GM21737 (cell line): ENCODE measurements at regions not wholly inside any gene's neighbourhood (a gene's known extent, or its start where the extent isn't known, plus 50 kb on each side); places are given as distances from the start of the nearest gene placed in this dataset.

ENCODE experiments used
- ATAC-seq: cut with Tn5 transposase; IDR thresholded peaks from one replicate; pipeline ENCODE4 v1.9.1; 2021; ENCODE audit warnings: mild to moderate bottlenecking, moderate library complexity; ENCODE audit not compliant: unreplicated experiment

GRCh38 chr9:129368444-129368978 is 190.4 kb upstream of the IER5L start:
- no peak for ATAC-seq

GRCh38 chr9:129367287-129367686 is 189.2 kb upstream of the IER5L start:
- no peak for ATAC-seq

GRCh38 chr9:129365196-129365595 is 187.1 kb upstream of the IER5L start:
- no peak for ATAC-seq

- no peak for ATAC-seq
Observed at GRCh38 chr9:129363216-129363873, 185.3 kb upstream of the IER5L start.

GRCh38 chr9:129362287-129363000 is 184.4 kb upstream of the IER5L start:
- no peak for ATAC-seq

- ATAC-seq, result no peak
Observed at GRCh38 chr9:129361196-129361595, 183.1 kb upstream of the IER5L start.

- ATAC-seq, result no peak
Observed at GRCh38 chr9:129359916-129360536, 182.0 kb upstream of the IER5L start.

- ATAC-seq, result no peak
Observed at GRCh38 chr9:129359162-129359811, 181.2 kb upstream of the IER5L start.

GRCh38 chr9:129358621-129359154 is 180.6 kb upstream of the IER5L start:
- no peak for ATAC-seq

- no peak for ATAC-seq
Observed at GRCh38 chr9:129357773-129358245, 179.7 kb upstream of the IER5L start.

GRCh38 chr9:129356871-129357772 is 179.1 kb upstream of the IER5L start:
- no peak for ATAC-seq

GRCh38 chr9:129355631-129356030 is 177.6 kb upstream of the IER5L start:
- no peak for ATAC-seq

- no peak for ATAC-seq
Observed at GRCh38 chr9:129354498-129354897, 176.4 kb upstream of the IER5L start.

GRCh38 chr9:129353697-129354336 is 175.8 kb upstream of the IER5L start:
- ATAC-seq, result no peak

GRCh38 chr9:129352146-129352865 is 174.2 kb upstream of the IER5L start:
- no peak for ATAC-seq

- ATAC-seq, result no peak
Observed at GRCh38 chr9:129351642-129352145, 173.6 kb upstream of the IER5L start.

- ATAC-seq, result no peak
Observed at GRCh38 chr9:129351058-129351641, 173.1 kb upstream of the IER5L start.
